ENCODE measurements at regions not wholly inside any gene's neighbourhood (a gene's known extent, or its start where the extent isn't known, plus 50 kb on each side); places are given as distances from the start of the nearest gene placed in this dataset. TPM values are rescaled to one million over a fixed set of nuclear protein-coding genes. Genes with fewer than 3 reads are reported as not detected.

Small RNAs in the stretch of these regions (microRNA-seq; reads per million reads assigned to microRNA genes)
- not detected for gene MIR6076

Small RNAs in the stretch of these regions (small RNA-seq; reads per million reads assigned to genes)
- not detected for gene MIR6076 (ENCODE audit: low replicate concordance)

Measured in GM23338 (cell line).